ENCODE measurements at regions not wholly inside any gene's neighbourhood (a gene's known extent, or its start where the extent isn't known, plus 50 kb on each side); places are given as distances from the start of the nearest gene placed in this dataset.
A peak's percentile ranks its signal among the peaks of the same experiment; 100 is the strongest.

DNA sequence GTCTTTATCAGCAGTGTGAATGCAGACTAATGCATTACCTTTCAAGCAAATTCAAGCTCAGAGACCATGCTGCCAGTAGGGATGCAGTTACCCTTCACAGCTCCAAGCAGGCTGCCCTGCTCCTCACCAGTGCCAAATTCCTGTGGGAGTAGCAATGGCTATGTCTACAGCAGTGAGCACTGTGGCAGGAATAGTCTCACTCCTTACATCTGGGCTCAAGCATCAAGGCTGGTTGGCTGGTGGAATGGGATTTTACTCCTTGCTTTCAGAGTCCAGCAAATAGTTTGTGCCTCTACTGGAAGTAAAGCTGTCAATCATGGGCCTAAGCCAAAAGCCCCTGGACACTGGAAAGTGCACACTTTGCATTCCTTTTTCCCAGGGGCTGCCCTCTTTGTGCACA lies 1030.8 kb downstream of the SH3BGRL start:
- H3K27ac ChIP-seq (ENCODE audit: insufficient read depth, low read length): no peak overlapping the region
- TF ChIP-seq EZH2 (IDR thresholded peaks at IDR 0.05; ENCODE audit: low read length, missing control alignments) (no peak), CTCF (conservative IDR thresholded peaks at IDR 0.05 in 1 of 2, IDR thresholded peaks at IDR 0.05 in 1 of 2; ENCODE audit: low read depth in 1 of 2, low read length in 2 of 2) (no peak)
- no peak overlapping the region for H3K9ac ChIP-seq (ENCODE audit: insufficient read depth, low read length)
- H4K20me1 ChIP-seq (ENCODE audit: control insufficient read depth, extremely low read depth, insufficient read depth, low read length): no peaks in the 10 kb centered on the region
- H3K4me2 ChIP-seq (ENCODE audit: extremely low read depth, insufficient read depth, low read length): no peak overlapping the region
- H3K27me3 ChIP-seq (ENCODE audit: control insufficient read depth, insufficient read depth, low read length): no peaks in the 10 kb centered on the region
- no peaks in the 10 kb centered on the region for H3K9me3 ChIP-seq (ENCODE audit: control insufficient read depth, insufficient read depth, low read depth, low read length)
- no peaks in the 10 kb centered on the region for H3K79me2 ChIP-seq (ENCODE audit: control insufficient read depth, insufficient read depth, low read length)
- no peaks in the 10 kb centered on the region for H3K4me1 ChIP-seq (ENCODE audit: control insufficient read depth, extremely low read depth, insufficient read depth, low read length)
- H3K36me3 ChIP-seq (ENCODE audit: control insufficient read depth, insufficient read depth, low read length): no peaks in the 10 kb centered on the region
- DNase-seq (ENCODE audit: low read depth in 2 of 2): no peak
- H2AFZ ChIP-seq (ENCODE audit: low read length): no peak overlapping the region
- H3K4me3 ChIP-seq (replicated peaks in 1 of 4; ENCODE audit: control extremely low read depth in 1 of 4, insufficient read depth in 1 of 4, low read depth in 3 of 4, low read length in 4 of 4): no peak overlapping the region

GRCh38 chrX:82237328-82237727 lies 1035.4 kb downstream of the SH3BGRL start:
- no peaks in the 10 kb centered on the region for H3K27me3 ChIP-seq (ENCODE audit: control insufficient read depth, insufficient read depth, low read length)
- H3K9ac ChIP-seq (ENCODE audit: insufficient read depth, low read length): no peak overlapping the region
- no peak overlapping the region for H3K27ac ChIP-seq (ENCODE audit: insufficient read depth, low read length)
- no peak overlapping the region for H3K4me2 ChIP-seq (ENCODE audit: extremely low read depth, insufficient read depth, low read length)
- no peaks in the 10 kb centered on the region for H4K20me1 ChIP-seq (ENCODE audit: control insufficient read depth, extremely low read depth, insufficient read depth, low read length)
- H3K4me1 ChIP-seq (ENCODE audit: control insufficient read depth, extremely low read depth, insufficient read depth, low read length): no peaks in the 10 kb centered on the region
- no peak overlapping the region for H2AFZ ChIP-seq (ENCODE audit: low read length)
- peak in 1 of 2 donors; percentile 0 for DNase-seq (ENCODE audit: low read depth in 2 of 2)
- no peaks in the 10 kb centered on the region for H3K79me2 ChIP-seq (ENCODE audit: control insufficient read depth, insufficient read depth, low read length)
- no peak for TF ChIP-seq EZH2 (IDR thresholded peaks at IDR 0.05; ENCODE audit: low read length, missing control alignments)
- no peak for TF ChIP-seq CTCF (conservative IDR thresholded peaks at IDR 0.05 in 1 of 2, IDR thresholded peaks at IDR 0.05 in 1 of 2; ENCODE audit: low read depth in 1 of 2, low read length in 2 of 2)
- H3K36me3 ChIP-seq (ENCODE audit: control insufficient read depth, insufficient read depth, low read length): no peaks in the 10 kb centered on the region
- no peaks in the 10 kb centered on the region for H3K9me3 ChIP-seq (ENCODE audit: control insufficient read depth, insufficient read depth, low read depth, low read length)
- H3K4me3 ChIP-seq (replicated peaks in 1 of 4; ENCODE audit: control extremely low read depth in 1 of 4, insufficient read depth in 1 of 4, low read depth in 3 of 4, low read length in 4 of 4): no peak overlapping the region

Measured in fibroblast of lung (primary cell).